Parathyroid adenoma (tissue), 2 donors: ENCODE measurements at regions not wholly inside any gene's neighbourhood (a gene's known extent, or its start where the extent isn't known, plus 50 kb on each side); places are given as distances from the start of the nearest gene placed in this dataset.
"Not testable (repeated sequence)": the region's sequence is repeated elsewhere in the genome, so short reads cannot be mapped to it uniquely, and the experiment has no call there.

Experiments
- H2AFZ ChIP-seq: fragments of 300-600 bp; sonication (generic); one replicate; pipeline ENCODE4 v1.7.0; 2017; ENCODE audit warnings: antibody characterized with exemption, mild to moderate bottlenecking
- H3K27ac ChIP-seq: fragments of 300-600 bp; sonication (generic); one replicate; pipeline ENCODE4 v1.7.0; 2017
- H3K27me3 ChIP-seq: fragments of 300-600 bp; sonication (generic); one replicate; pipeline ENCODE4 v1.7.0; 2017; ENCODE audit warnings: low read length; ENCODE audit not compliant: control insufficient read depth, insufficient read depth
- H3K36me3 ChIP-seq: fragments of 300-600 bp; sonication (generic); one replicate; pipeline ENCODE4 v1.7.0; 2017; ENCODE audit warnings: low read length; ENCODE audit not compliant: control insufficient read depth, insufficient read depth
- H3K4me1 ChIP-seq: fragments of 300-600 bp; sonication (generic); one replicate; pipeline ENCODE4 v1.7.0; 2017; ENCODE audit warnings: control low read depth
- H3K4me2 ChIP-seq: fragments of 300-600 bp; sonication (generic); one replicate; pipeline ENCODE4 v1.7.0; 2017; ENCODE audit warnings: low read length
- H3K4me3 ChIP-seq: fragments of 300-600 bp; sonication (generic); one replicate; pipeline ENCODE4 v1.7.0; 2017; ENCODE audit warnings: low read depth, low read length
- H3K79me2 ChIP-seq: fragments of 300-600 bp; sonication (generic); one replicate; pipeline ENCODE4 v1.7.0; 2017; ENCODE audit warnings: control low read depth
- H3K9ac ChIP-seq: fragments of 300-600 bp; sonication (generic); one replicate; pipeline ENCODE4 v1.7.0; 2017; ENCODE audit warnings: mild to moderate bottlenecking
- H3K9me3 ChIP-seq: fragments of 300-600 bp; sonication (generic); one replicate; pipeline ENCODE4 v1.7.0; 2017; ENCODE audit warnings: low read length; ENCODE audit not compliant: control insufficient read depth
- donor health status: primary hyperparathyroidism.

GRCh38 chr7:76941809-76942765 lies 90.1 kb downstream of the SPDYE17 start:
- not testable (repeated sequence) for H3K36me3 ChIP-seq, H3K79me2 ChIP-seq, H3K4me1 ChIP-seq, H3K27me3 ChIP-seq, H2AFZ ChIP-seq, H3K4me2 ChIP-seq, H3K9ac ChIP-seq, H3K4me3 ChIP-seq, H3K9me3 ChIP-seq, H3K27ac ChIP-seq

GRCh38 chr7:76937781-76938180 lies 94.4 kb downstream of the SPDYE17 start:
- not testable (repeated sequence) for H3K4me2 ChIP-seq, H3K27ac ChIP-seq, H2AFZ ChIP-seq, H3K4me1 ChIP-seq, H3K9ac ChIP-seq, H3K9me3 ChIP-seq, H3K4me3 ChIP-seq, H3K36me3 ChIP-seq, H3K27me3 ChIP-seq, H3K79me2 ChIP-seq

- H3K36me3 ChIP-seq, H3K4me3 ChIP-seq, H3K9me3 ChIP-seq, H3K4me1 ChIP-seq, H3K27ac ChIP-seq, H3K27me3 ChIP-seq, H3K4me2 ChIP-seq, H2AFZ ChIP-seq, H3K9ac ChIP-seq, H3K79me2 ChIP-seq: not testable (repeated sequence)
These were observed 94.8 kb downstream of the SPDYE17 start for GRCh38 chr7:76937330-76937729.

- H3K9me3 ChIP-seq, H2AFZ ChIP-seq, H3K4me1 ChIP-seq, H3K4me2 ChIP-seq, H3K9ac ChIP-seq, H3K27ac ChIP-seq, H3K4me3 ChIP-seq, H3K27me3 ChIP-seq, H3K36me3 ChIP-seq, H3K79me2 ChIP-seq: not testable (repeated sequence)
These were observed 95.8 kb downstream of the SPDYE17 start for GRCh38 chr7:76936346-76936745.

- H3K9me3 ChIP-seq, H3K79me2 ChIP-seq, H3K4me1 ChIP-seq, H3K36me3 ChIP-seq, H3K27me3 ChIP-seq, H2AFZ ChIP-seq, H3K27ac ChIP-seq, H3K4me2 ChIP-seq, H3K4me3 ChIP-seq, H3K9ac ChIP-seq: not testable (repeated sequence)
These were observed 97.5 kb downstream of the SPDYE17 start for GRCh38 chr7:76934711-76935110.

GRCh38 chr7:76932957-76933356 lies 99.2 kb downstream of the SPDYE17 start:
- not testable (repeated sequence) for H3K4me3 ChIP-seq, H3K36me3 ChIP-seq, H3K79me2 ChIP-seq, H3K9me3 ChIP-seq, H3K27ac ChIP-seq, H3K4me2 ChIP-seq, H2AFZ ChIP-seq, H3K9ac ChIP-seq, H3K27me3 ChIP-seq, H3K4me1 ChIP-seq

GRCh38 chr7:76931441-76931840 lies 100.7 kb downstream of the SPDYE17 start:
- not testable (repeated sequence) for H3K4me3 ChIP-seq, H3K9ac ChIP-seq

GRCh38 chr7:76930416-76930815 lies 101.7 kb downstream of the SPDYE17 start:
- H3K79me2 ChIP-seq, H2AFZ ChIP-seq, H3K9ac ChIP-seq, H3K27ac ChIP-seq, H3K27me3 ChIP-seq, H3K36me3 ChIP-seq, H3K4me1 ChIP-seq, H3K9me3 ChIP-seq, H3K4me2 ChIP-seq, H3K4me3 ChIP-seq: not testable (repeated sequence)

More at GRCh38 chr7:76931441-76931840, 100.7 kb downstream of the SPDYE17 start:
- not testable (repeated sequence) for H3K9me3 ChIP-seq, H3K36me3 ChIP-seq, H3K79me2 ChIP-seq, H3K27ac ChIP-seq, H3K4me1 ChIP-seq, H3K27me3 ChIP-seq, H2AFZ ChIP-seq, H3K4me2 ChIP-seq

- not testable (repeated sequence) for H3K79me2 ChIP-seq, H3K4me3 ChIP-seq, H3K4me2 ChIP-seq, H3K9me3 ChIP-seq, H3K36me3 ChIP-seq, H3K27ac ChIP-seq, H2AFZ ChIP-seq, H3K9ac ChIP-seq, H3K4me1 ChIP-seq, H3K27me3 ChIP-seq
These were observed 103.4 kb downstream of the SPDYE17 start for GRCh38 chr7:76928751-76929150.

- not testable (repeated sequence) for H3K9me3 ChIP-seq, H3K4me1 ChIP-seq, H3K27me3 ChIP-seq, H3K79me2 ChIP-seq, H3K4me2 ChIP-seq, H3K27ac ChIP-seq, H3K36me3 ChIP-seq, H3K9ac ChIP-seq, H2AFZ ChIP-seq, H3K4me3 ChIP-seq
These were observed 104.3 kb downstream of the SPDYE17 start for GRCh38 chr7:76927741-76928393.

GRCh38 chr7:76926416-76926815 lies 105.7 kb downstream of the SPDYE17 start:
- H3K79me2 ChIP-seq, H3K27me3 ChIP-seq, H3K4me1 ChIP-seq, H3K4me2 ChIP-seq, H3K27ac ChIP-seq, H3K36me3 ChIP-seq, H3K9ac ChIP-seq, H3K4me3 ChIP-seq, H2AFZ ChIP-seq, H3K9me3 ChIP-seq: not testable (repeated sequence)
